SK-N-SH treated with all-trans-retinoic acid at 6 μM for 48 hours (cell line): ENCODE measurements at regions not wholly inside any gene's neighbourhood (a gene's known extent, or its start where the extent isn't known, plus 50 kb on each side); places are given as distances from the start of the nearest gene placed in this dataset.

Experiments
- ARNTL ChIP-seq: fragments of 450-650 bp; formaldehyde crosslinking; IDR thresholded peaks from 2 replicates; pipeline ENCODE4 v1.5.0; 2020; ENCODE audit warnings: low read depth, mild to moderate bottlenecking, moderate library complexity, borderline replicate concordance
- BACH2 ChIP-seq: fragments of 250-450 bp; sonication (Bioruptor Pico); IDR thresholded peaks from 2 replicates; pipeline ENCODE4 v1.9.0; 2021; ENCODE audit warnings: mild to moderate bottlenecking, borderline replicate concordance
- CSDC2 ChIP-seq: fragments of 250-450 bp; sonication (Bioruptor Pico); IDR thresholded peaks from 2 replicates; pipeline ENCODE4 v1.5.0; 2020; ENCODE audit warnings: mild to moderate bottlenecking, moderate library complexity
- ESRRG ChIP-seq: fragments of 250-450 bp; sonication (Bioruptor Pico); IDR thresholded peaks from 2 replicates; pipeline ENCODE4 v1.6.1; 2021; ENCODE audit warnings: mild to moderate bottlenecking
- GLIS3 ChIP-seq: fragments of 250-450 bp; sonication (Bioruptor Pico); IDR thresholded peaks from 2 replicates; pipeline ENCODE4 v1.5.0; 2020; ENCODE audit warnings: mild to moderate bottlenecking, moderate library complexity
- SNAI2 ChIP-seq: fragments of 250-450 bp; sonication (Bioruptor Pico); IDR thresholded peaks from 2 replicates; pipeline ENCODE4 v1.5.0; 2020; ENCODE audit warnings: mild to moderate bottlenecking, moderate library complexity
- TCF4 ChIP-seq: fragments of 250-450 bp; sonication (Bioruptor Pico); IDR thresholded peaks from 2 replicates; pipeline ENCODE4 v1.8.0; 2021; ENCODE audit warnings: mild to moderate bottlenecking, moderate library complexity, borderline replicate concordance
- ZC3H10 ChIP-seq: fragments of 250-450 bp; sonication (Bioruptor Pico); IDR thresholded peaks from 2 replicates; pipeline ENCODE4 v1.5.1; 2021; ENCODE audit warnings: mild to moderate bottlenecking, moderate library complexity
- ZFP3 ChIP-seq: fragments of 250-450 bp; sonication (Bioruptor Pico); IDR thresholded peaks from 2 replicates; pipeline ENCODE4 v1.5.0; 2020; ENCODE audit warnings: mild to moderate bottlenecking, moderate library complexity
- ZNF70 ChIP-seq: fragments of 450-650 bp; formaldehyde crosslinking; IDR thresholded peaks from 2 replicates; pipeline ENCODE4 v1.5.0; 2020; ENCODE audit warnings: mild to moderate bottlenecking, moderate library complexity
- TF ChIP-seq, protein P1 (sequence below): fragments of 250-450 bp; sonication (Bioruptor Pico); IDR thresholded peaks from 2 replicates; pipeline ENCODE4 v1.8.0; 2020; ENCODE audit warnings: mild to moderate bottlenecking, moderate library complexity, borderline replicate concordance
- TF ChIP-seq, protein P2 (sequence below): fragments of 250-450 bp; sonication (Bioruptor Pico); IDR thresholded peaks from 2 replicates; pipeline ENCODE4 v1.5.1; 2021; ENCODE audit warnings: mild to moderate bottlenecking, moderate library complexity
- TF ChIP-seq, protein P3 (sequence below): fragments of 250-450 bp; sonication (Bioruptor Pico); IDR thresholded peaks from 2 replicates; pipeline ENCODE4 v1.5.1; 2020; ENCODE audit warnings: low read depth, mild to moderate bottlenecking, moderate library complexity
- TF ChIP-seq, protein P4 (sequence below): fragments of 250-450 bp; sonication (Bioruptor Pico); IDR thresholded peaks from 2 replicates; pipeline ENCODE4 v1.8.0; 2021; ENCODE audit warnings: low read depth, mild to moderate bottlenecking, moderate library complexity, borderline replicate concordance

DNA sequence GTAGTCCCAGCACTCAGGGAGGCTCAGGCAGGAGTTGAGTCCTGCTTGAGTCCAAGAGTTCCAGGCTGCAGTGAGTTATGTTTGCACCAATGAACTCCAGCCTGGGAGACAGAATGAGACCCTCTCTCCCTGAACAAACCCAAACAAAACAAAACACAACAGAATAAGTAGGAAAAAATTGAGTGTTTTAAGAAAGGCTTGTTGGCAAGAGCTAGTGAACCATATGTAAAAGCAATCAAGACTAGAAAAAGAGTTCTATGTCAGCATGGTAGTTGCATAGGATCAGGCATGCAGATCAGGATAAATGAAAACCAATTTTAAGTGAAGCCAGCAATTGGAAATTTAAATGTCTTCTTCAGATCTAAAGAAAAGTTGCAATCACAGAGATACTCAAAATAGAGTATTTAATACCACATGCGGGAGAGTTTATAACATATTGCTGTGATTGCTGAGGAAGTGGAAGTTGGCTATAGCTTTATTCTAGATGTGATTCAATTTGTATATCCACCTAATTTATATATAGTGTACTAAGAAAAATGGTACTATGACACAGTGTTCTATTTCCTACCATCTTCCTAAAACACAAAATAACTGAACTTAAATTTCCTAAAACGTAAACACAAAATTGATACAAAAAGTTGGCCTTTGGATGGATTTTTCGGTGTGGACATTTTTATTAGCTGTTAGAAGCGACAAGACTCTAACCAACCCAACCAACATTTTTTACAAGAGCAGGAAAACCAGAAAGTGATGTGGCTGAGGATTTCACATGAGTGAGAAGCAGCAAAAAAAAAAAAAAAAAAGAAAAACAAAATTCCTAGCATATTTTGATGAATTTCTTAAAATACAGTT lies 101.9 kb upstream of the ROBO1 start:
- no peak for TF ChIP-seq ARNTL
- TF ChIP-seq ZNF70 (CRISPR knock-in tag): no peak
- TF ChIP-seq, protein P1, sequence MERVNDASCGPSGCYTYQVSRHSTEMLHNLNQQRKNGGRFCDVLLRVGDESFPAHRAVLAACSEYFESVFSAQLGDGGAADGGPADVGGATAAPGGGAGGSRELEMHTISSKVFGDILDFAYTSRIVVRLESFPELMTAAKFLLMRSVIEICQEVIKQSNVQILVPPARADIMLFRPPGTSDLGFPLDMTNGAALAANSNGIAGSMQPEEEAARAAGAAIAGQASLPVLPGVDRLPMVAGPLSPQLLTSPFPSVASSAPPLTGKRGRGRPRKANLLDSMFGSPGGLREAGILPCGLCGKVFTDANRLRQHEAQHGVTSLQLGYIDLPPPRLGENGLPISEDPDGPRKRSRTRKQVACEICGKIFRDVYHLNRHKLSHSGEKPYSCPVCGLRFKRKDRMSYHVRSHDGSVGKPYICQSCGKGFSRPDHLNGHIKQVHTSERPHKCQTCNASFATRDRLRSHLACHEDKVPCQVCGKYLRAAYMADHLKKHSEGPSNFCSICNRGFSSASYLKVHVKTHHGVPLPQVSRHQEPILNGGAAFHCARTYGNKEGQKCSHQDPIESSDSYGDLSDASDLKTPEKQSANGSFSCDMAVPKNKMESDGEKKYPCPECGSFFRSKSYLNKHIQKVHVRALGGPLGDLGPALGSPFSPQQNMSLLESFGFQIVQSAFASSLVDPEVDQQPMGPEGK: no peak
- TF ChIP-seq TCF4 (CRISPR knock-in tag): no peak
- TF ChIP-seq, protein P2, sequence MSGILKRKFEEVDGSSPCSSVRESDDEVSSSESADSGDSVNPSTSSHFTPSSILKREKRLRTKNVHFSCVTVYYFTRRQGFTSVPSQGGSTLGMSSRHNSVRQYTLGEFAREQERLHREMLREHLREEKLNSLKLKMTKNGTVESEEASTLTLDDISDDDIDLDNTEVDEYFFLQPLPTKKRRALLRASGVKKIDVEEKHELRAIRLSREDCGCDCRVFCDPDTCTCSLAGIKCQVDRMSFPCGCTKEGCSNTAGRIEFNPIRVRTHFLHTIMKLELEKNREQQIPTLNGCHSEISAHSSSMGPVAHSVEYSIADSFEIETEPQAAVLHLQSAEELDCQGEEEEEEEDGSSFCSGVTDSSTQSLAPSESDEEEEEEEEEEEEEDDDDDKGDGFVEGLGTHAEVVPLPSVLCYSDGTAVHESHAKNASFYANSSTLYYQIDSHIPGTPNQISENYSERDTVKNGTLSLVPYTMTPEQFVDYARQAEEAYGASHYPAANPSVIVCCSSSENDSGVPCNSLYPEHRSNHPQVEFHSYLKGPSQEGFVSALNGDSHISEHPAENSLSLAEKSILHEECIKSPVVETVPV: no peak
- TF ChIP-seq BACH2: no peak
- no peak for TF ChIP-seq GLIS3 (CRISPR knock-in tag)
- TF ChIP-seq ZC3H10 (CRISPR knock-in tag): no peak
- TF ChIP-seq CSDC2 (CRISPR knock-in tag): no peak
- TF ChIP-seq, protein P3, sequence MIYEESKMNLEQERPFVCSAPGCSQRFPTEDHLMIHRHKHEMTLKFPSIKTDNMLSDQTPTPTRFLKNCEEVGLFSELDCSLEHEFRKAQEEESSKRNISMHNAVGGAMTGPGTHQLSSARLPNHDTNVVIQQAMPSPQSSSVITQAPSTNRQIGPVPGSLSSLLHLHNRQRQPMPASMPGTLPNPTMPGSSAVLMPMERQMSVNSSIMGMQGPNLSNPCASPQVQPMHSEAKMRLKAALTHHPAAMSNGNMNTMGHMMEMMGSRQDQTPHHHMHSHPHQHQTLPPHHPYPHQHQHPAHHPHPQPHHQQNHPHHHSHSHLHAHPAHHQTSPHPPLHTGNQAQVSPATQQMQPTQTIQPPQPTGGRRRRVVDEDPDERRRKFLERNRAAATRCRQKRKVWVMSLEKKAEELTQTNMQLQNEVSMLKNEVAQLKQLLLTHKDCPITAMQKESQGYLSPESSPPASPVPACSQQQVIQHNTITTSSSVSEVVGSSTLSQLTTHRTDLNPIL (CRISPR knock-in tag): no peak
- TF ChIP-seq, protein P4, sequence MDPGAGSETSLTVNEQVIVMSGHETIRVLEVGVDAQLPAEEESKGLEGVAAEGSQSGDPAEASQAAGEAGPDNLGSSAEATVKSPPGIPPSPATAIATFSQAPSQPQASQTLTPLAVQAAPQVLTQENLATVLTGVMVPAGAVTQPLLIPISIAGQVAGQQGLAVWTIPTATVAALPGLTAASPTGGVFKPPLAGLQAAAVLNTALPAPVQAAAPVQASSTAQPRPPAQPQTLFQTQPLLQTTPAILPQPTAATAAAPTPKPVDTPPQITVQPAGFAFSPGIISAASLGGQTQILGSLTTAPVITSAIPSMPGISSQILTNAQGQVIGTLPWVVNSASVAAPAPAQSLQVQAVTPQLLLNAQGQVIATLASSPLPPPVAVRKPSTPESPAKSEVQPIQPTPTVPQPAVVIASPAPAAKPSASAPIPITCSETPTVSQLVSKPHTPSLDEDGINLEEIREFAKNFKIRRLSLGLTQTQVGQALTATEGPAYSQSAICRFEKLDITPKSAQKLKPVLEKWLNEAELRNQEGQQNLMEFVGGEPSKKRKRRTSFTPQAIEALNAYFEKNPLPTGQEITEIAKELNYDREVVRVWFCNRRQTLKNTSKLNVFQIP (CRISPR knock-in tag): no peak
- no peak for TF ChIP-seq SNAI2 (CRISPR knock-in tag)
- no peak for TF ChIP-seq ESRRG (CRISPR knock-in tag)
- TF ChIP-seq ZFP3 (CRISPR knock-in tag): no peak
